ENCODE measurements at regions not wholly inside any gene's neighbourhood (a gene's known extent, or its start where the extent isn't known, plus 50 kb on each side); places are given as distances from the start of the nearest gene placed in this dataset.

GRCh38 chr14:37851054-37851453 is 255.6 kb downstream of the TTC6 start:
- no peak for DNase-seq (ENCODE audit: extremely low read depth, low read depth)
- no peak overlapping the region for H3K4me3 ChIP-seq (replicated peaks; ENCODE audit: low read depth, low read length)
- no peak for TF ChIP-seq CTCF (IDR thresholded peaks at IDR 0.05; ENCODE audit: low read depth, low read length, missing control alignments)

- no peak for TF ChIP-seq CTCF (IDR thresholded peaks at IDR 0.05; ENCODE audit: low read depth, low read length, missing control alignments)
- no peak overlapping the region for H3K4me3 ChIP-seq (replicated peaks; ENCODE audit: low read depth, low read length)
- no peak for DNase-seq (ENCODE audit: extremely low read depth, low read depth)
Measured at GRCh38 chr14:37855871-37856270, 260.4 kb downstream of the TTC6 start.

GRCh38 chr14:37857774-37858266 is 262.4 kb downstream of the TTC6 start:
- TF ChIP-seq CTCF (IDR thresholded peaks at IDR 0.05; ENCODE audit: low read depth, low read length, missing control alignments), result no peak

GRCh38 chr14:37858733-37859132 is 263.3 kb downstream of the TTC6 start:
- no peak for TF ChIP-seq CTCF (IDR thresholded peaks at IDR 0.05; ENCODE audit: low read depth, low read length, missing control alignments)
- no peak for DNase-seq (ENCODE audit: extremely low read depth, low read depth)
- H3K4me3 ChIP-seq (replicated peaks; ENCODE audit: low read depth, low read length), result no peak overlapping the region

More at GRCh38 chr14:37857774-37858266, 262.4 kb downstream of the TTC6 start:
- no peak overlapping the region for H3K4me3 ChIP-seq (replicated peaks; ENCODE audit: low read depth, low read length)
- DNase-seq (ENCODE audit: extremely low read depth, low read depth), result no peak

- no peak for DNase-seq (ENCODE audit: extremely low read depth, low read depth)
- no peak for TF ChIP-seq CTCF (IDR thresholded peaks at IDR 0.05; ENCODE audit: low read depth, low read length, missing control alignments)
Measured at GRCh38 chr14:37859177-37859576, 263.7 kb downstream of the TTC6 start.

GRCh38 chr14:37862263-37862662 is 266.8 kb downstream of the TTC6 start:
- DNase-seq (ENCODE audit: extremely low read depth, low read depth), result no peak
- no peak for TF ChIP-seq CTCF (IDR thresholded peaks at IDR 0.05; ENCODE audit: low read depth, low read length, missing control alignments)
- H3K4me3 ChIP-seq (replicated peaks; ENCODE audit: low read depth, low read length), result no peak overlapping the region

More at GRCh38 chr14:37859177-37859576, 263.7 kb downstream of the TTC6 start:
- no peak overlapping the region for H3K4me3 ChIP-seq (replicated peaks; ENCODE audit: low read depth, low read length)

GRCh38 chr14:37864128-37864527 is 268.7 kb downstream of the TTC6 start:
- H3K4me3 ChIP-seq (replicated peaks; ENCODE audit: low read depth, low read length), result no peak overlapping the region
- no peak for DNase-seq (ENCODE audit: extremely low read depth, low read depth)
- TF ChIP-seq CTCF (IDR thresholded peaks at IDR 0.05; ENCODE audit: low read depth, low read length, missing control alignments), result no peak

All from HFF-Myc (cell line).